GM04503 (cell line): ENCODE measurements at regions not wholly inside any gene's neighbourhood (a gene's known extent, or its start where the extent isn't known, plus 50 kb on each side); places are given as distances from the start of the nearest gene placed in this dataset.
"Not testable (repeated sequence)": the region's sequence is repeated elsewhere in the genome, so short reads cannot be mapped to it uniquely, and the experiment has no call there.

Source experiments
- DNase-seq: peaks from one replicate; pipeline ENCODE4 v3.0.0-alpha.2; 2012; ENCODE audit warnings: low read depth

DNA sequence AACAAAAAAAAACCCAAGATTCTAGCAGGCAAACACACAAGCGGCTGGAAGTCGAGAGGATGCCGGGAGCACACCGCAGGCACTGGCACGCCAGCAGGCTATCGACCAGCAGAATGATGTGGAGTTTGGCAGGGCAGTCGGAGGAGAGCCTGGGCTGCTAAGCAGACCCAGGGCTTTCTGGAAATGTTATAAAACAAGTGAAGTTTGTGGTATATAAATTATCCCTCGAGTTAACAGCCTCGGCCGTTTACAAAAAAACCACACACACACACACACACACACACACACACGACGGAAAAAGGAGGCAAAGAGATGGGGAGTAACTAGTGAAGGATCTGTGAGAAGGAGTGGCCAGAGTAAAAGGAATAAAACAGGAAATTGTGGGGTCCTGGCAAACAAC lies 87.2 kb upstream of the IVNS1ABP start:
- DNase-seq = no peak

DNA sequence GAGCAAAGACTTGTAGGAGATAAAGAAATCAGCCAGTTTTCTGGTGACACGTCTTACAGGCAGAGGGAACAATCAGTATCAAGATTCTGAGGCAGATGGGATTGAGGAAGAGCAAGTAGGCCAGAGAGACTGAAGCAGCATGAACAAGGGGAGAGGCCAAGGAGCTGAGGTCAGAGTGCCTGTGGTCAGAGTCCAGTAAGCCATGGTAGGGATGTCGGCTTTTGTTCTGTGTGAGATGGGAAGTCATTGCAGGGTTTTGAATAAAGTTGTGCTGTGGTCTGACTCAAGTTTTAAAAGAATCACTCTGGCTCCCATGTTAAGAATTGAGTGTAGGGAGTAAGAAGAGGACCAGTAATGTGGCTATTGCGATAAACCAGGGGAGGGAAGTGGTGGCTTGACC lies 85.9 kb upstream of the IVNS1ABP start:
- DNase-seq = no peak

DNA sequence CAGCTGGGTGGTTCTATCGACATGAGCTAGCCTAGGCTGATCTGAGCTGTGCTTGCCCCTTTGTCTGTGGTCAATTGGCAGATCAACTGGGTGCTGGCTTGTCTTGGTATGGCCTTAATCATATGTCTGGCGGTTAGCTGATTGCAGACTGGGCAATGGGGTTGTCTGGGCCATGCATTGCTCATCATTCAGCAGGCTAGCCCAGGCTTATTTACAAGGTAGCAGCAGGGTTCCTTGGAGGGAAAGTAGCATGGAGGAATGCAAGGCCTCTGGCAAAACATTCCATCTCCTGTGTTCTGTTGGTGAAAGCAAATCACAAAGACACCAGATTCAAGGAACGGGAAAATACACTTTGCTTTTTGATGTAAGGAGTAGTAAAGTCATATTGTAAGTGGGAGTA lies 84.0 kb upstream of the IVNS1ABP start:
- no peak for DNase-seq

DNA sequence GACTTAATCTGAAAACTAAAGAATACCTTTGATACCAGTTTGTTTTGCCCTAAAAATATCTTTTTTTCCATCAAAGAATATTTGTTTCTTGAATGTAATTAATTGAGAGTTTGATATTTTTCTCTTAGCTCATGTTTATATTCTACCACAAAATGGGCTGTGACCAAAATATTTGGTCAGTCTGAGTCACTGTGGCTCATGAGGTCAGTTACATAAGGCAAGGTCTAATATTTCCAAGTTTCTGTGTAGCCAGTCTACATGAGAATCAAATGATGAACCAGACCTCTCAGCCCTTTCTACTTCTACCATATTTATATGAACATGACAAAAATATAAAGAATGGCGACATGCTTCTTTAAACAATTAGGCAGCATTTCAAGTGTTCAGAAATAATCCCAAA lies 83.0 kb upstream of the IVNS1ABP start:
- peak; percentile 58 for DNase-seq

DNA sequence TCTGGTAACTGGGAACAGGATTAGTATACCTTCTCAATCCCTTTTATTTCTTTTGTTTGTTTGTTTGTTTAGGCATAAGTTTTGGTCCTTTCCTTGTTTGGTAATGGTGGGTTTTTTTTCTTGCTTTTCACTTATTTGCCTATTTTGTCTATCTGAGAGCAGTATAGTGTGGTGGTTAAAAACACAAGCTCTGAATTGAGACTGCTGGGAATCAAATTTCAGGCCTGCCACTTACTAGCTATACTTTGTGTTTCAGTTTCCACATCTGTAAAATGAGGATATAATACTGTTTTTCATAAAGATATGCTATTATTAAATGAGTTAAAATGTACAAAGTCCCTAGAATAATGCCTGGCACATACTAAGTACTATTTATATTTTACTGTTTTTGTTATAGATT lies 81.6 kb upstream of the IVNS1ABP start:
- DNase-seq = no peak

DNA sequence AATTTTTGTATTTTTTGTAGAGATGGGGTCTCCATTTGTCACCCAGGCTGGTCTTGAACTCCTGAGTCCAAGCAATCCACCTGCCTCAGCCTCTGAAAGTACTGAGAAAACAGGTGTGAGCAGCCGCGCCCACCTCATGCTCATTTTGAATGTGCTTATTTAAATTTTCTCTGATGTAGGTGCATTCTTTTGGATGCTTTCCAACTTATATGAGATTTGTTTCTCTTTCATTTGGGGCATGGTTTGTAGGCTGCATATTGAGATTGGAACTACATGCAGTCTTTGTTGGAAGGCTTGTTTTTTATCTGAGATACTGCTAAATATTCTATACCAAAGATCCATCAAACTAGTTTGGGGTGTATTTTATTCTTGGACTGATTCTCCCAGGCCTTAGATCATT lies 81.0 kb upstream of the IVNS1ABP start:
- DNase-seq = no peak

DNA sequence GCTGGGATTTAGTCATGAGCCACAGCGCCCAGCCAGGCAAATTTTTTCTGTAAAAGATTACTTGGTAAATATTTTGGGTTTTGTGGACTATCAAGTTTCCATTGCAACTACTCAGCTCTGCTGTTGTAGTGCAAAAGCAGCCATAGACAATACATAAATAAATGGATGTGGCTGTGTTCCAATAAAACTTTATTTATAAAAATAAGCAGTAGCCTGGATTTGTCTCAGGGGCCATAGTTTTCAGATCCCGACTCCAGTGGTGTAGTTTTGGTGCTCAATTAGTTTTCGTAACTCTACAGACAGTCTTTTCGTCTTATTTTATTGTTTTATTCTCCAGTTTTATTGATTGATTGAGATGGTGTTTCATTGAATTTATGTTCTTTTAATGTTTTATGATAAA lies 80.1 kb upstream of the IVNS1ABP start:
- no peak for DNase-seq

DNA sequence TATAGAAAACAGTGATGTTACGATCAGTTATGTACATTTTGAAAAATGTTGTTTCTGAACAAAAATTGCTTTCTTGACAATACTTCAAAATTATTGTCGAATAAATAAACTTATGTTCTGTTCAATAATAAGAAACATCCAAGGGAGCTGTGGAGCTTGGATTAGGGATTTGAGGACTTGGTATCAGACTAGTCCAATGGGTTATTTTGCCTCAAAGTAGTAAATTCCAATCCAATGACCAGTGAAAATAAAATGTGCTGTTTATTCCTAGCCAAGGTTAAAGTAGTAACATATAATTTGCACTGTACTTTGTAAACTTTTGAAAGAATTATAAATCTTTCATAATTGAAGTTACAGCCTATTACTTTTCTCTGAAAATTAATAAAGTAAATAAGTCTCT lies 79.1 kb upstream of the IVNS1ABP start:
- no peak for DNase-seq

DNA sequence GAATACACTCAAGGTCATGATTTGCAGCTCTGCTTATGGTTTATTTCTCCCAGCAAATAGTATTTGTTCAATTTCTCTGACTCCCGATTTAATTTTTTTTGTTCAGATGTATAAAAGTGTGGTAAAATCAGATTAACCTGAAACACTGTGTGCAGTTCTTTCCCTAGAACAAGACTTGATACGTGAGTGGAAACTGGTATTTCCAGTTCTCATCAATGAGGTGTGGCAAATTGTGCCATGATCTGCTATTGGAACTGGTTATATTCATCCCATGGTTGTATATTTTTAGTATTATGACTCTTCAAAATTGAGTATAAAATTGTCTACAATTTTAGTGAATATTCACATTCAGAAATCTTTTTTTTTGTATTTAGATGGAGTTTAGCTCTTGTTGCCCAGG lies 76.8 kb upstream of the IVNS1ABP start:
- DNase-seq = no peak

DNA sequence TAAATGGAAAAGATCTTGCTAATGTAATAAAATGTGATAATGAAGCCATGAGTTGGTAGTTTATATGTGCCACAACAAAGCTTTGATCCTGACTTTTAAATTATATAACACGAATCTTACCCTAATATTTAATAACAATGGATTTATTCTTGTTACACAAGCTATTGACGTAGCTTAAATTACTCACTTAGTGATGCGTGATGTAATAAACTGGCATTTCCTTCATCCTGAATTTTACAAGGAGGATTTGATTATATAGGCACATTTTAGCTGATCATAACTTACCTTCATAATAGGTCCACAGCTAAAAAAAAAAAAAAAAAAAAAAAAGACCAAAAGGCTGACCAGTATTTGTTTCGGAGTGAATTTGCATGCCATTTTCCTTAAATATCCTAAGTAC lies 76.2 kb upstream of the IVNS1ABP start:
- no peak for DNase-seq

DNA sequence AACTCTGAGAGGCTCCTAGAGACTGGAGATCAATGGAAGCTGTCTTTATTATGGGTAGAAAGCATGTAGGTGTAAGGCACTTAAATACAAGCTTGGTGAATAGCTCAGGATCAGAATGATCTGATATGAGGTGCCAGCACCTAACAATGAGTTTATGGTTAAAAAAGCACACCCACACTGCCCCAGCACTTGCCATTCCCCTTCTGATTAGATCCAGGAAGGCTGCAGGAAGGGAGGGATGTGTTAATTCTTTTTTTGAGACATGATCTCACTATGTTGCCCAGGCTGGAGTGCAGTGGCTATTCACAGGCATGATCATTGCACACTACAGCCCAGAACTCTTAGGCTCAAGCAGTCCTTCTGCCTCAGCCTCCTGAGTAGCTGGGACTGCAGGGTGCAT lies 71.8 kb upstream of the IVNS1ABP start:
- DNase-seq = no peak

DNA sequence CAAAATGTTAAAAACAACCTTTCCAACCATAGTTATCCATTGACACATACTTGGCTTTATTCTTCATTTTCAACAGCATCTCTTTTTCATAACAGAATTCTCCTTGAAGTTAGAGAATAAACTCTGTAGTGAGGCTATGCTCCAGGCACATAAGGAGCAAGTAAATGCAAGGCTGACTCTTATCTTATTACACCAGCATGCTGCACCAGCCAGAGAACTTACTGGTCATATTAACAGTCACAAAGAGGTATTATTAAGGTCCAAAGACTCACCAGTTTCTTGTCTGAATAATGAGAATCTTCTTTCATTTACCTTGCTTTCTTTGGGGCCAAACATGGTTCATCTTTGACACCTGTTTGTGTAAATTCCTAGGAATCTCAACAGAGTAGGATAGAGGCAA lies 71.3 kb upstream of the IVNS1ABP start:
- no peak for DNase-seq

DNA sequence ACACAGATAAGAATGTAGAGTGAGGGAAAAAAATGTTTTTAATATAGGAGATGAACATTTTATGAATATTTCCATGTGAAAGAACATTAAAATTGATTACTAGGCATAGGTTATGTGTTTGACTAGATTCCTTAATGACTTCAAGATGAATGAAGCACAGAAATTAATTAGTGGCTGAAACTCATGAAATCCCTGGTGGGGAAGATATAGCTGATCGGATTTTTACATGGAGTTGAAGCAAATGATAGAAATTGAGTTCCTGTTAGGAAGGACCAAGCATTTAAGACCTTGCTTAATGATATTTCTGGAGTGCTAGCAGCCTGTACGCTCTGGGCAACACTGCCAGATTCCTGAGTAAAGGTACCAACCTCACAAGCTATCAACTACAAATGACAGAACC lies 68.9 kb upstream of the IVNS1ABP start:
- DNase-seq = no peak

DNA sequence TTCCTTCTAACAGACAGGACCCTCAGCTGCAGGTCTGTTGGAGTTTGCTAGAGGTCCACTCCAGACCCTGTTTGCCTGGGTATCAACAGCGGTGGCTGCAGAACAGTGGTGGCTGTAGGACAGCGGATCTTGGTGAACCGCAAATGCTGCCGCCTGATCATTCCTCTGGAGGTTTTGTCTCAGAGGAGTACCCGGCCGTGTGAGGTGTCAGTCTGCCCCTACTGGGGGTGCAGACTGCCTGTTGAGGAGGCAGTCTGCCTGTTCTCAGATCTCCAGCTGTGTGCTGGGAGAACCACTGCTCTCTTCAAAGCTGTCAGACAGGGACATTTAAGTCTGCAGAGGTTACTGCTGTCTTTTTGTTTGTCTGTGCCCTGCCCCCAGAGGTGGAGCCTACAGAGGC lies 66.8 kb upstream of the IVNS1ABP start:
- DNase-seq = not testable (repeated sequence)

DNA sequence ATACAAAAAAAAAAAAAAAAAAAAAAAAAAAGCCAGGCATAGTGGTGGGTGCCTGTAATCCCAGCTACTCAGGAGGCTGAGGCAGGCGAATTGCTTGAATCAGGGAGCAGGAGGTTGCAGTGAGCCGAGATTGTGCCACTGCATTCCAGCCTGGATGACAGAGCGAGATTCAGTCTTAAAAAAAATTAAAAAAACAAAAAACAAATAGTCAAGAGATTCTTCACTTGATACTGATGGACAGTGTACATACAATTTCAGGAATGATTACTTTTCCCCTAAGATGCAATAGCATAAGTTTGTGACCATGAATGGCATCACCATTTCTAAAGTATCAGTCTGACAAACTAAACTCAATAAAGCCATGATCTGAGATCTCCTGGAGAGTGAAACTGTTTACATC lies 60.8 kb upstream of the IVNS1ABP start:
- no peak for DNase-seq

DNA sequence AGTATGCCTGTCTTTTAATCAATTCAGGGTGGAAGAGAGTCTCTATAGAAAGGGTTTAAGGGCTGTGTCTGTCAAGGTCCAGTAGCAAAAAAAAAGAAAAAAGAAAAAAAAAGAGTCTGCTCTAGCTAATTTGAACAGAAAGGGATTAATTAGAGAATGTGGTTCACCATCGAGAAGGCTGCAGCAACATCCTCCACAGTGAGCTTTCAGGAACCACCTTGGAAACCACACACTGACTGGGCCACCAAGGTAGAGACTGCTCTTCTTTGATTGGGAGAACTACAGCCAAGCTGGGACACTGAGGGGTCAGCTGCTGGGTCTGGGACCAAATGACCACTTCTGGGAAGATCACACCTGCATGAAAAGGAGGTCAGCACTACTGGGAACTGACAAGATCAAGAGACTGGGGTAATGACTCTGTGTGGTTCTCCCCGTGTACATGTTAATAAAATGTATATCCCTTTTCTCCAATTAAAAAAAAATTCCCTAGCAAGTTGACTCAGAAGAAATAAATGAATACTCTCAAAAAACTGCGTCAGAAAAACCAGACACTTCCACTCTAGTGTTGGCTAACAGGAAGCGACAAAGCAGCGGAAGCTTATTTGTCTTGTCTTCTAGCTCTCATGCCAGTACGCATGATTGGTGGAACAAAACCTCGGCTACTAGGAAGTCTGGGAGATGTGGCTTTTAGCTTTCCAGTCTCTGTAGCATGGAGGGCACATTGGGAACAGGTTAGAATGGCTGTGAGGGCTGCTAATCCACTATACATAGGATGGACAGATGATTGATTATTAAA lies 60.0 kb upstream of the IVNS1ABP start:
- DNase-seq = no peak

DNA sequence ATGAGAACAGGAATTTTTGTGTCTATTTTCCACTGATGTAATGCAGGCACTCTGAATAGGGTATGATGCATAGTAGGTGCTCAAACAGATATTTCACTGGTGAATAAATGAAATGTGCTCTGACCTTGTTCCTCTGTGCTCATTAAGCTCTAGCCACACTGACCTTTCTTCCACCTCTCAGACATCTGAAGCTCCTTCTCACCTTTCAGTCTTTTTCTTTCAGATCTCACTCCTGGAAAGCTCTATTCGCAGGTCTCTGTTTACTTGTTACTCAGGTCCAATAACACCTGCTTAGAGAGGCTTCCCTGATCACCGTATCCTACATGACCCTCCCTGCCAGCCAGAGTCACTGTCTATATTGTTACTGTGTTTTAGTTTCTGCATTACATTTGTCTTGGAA lies 59.2 kb upstream of the IVNS1ABP start:
- DNase-seq = no peak

DNA sequence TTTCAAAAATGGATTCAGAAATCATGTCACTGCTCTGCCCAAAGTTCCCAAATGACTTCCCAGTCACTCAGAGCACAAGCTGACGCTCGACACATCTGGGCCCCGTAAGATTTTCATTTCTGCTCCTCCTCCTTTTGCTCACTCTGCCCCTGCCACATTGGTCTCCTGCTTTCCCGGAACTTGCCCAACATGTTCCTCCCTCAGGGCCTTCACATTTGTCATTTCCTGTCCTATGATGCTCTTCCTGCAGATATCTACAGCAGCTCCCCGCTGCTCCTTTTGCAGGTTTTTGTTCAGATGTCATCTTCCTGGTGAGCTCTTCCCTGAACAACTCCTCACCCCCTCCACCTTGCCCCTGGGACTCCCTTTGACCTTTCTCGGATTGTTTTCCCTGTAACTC lies 58.5 kb upstream of the IVNS1ABP start:
- no peak for DNase-seq

DNA sequence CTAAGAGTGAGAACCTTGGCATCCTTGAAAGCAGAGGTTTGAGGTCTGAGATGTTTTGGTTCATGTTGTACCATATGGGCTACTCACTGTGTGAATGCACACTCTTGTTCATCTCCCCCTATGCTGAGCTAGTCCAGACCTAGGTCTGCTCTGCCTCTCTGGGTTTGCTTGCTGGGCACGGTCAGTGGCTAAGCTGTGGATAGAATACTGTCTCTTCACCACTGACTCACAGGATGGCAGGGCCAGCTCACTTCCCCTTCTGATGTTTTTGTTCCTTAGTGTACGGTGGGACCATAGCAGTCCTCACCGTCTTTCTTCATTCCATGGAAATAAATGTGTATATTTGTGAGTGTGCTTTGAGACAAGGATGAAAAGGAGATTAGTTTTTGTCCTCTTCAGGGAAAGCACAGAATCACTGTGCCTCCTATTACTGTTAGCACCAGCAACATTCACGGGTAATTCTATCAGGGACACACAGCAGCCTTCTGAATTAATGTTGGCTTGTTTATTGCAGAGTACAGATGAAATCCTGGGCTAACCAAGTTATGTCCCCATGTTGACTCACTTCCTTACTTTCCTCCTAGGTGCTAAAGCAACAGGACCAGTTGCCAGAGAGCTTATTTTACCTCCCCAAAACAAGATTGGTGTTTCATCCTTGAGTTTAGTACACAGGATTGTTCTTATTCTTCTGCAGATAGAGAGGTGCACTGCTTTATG lies 56.9 kb upstream of the IVNS1ABP start:
- no peak for DNase-seq

DNA sequence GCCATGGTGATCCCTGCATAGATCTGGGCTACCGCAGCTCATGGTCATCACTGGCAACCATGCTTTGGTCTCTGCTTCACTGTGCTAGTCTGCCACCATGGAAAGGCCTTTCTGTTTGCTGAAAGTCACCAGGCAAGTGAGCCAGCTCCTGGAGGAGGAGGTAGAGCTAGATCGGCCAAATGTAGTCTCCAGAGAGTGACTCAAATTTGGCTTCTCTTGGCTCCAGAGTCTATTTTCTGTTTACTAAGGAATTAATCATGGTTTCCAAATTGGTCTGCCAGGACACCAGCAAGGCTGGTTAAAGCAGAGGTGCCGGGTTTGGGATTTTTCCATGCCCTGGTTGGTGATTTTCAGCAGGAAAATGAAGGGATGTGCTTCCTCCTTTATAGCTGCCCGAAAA lies 52.7 kb upstream of the IVNS1ABP start:
- DNase-seq = no peak

DNA sequence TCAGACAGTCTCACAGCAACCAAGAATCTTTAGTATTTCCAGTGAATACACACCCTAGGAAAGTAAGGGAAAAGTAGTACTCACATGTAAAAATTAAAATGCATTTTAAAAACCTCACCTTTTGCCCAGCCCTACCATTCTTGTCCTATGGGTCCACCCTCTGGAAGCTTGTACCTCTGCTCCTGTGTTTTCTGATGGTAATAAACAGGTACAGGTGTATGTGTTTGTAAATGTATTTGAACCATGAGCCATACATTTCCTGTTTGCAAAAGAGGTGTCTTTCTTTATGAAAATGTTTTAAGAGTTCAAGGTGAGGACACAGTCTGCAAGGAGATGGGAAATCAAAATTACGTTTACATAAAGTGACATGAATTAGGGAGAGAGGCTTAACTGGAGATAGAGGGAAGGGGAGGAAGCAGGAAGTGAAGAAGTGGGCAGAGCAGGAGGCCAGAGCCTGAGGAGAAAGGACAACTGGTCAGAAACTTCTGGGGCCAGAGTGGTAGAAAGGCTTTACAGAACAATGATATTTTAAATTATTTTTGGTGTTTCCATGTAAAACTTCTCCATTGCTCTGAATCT lies 52.0 kb upstream of the IVNS1ABP start:
- DNase-seq = no peak

DNA sequence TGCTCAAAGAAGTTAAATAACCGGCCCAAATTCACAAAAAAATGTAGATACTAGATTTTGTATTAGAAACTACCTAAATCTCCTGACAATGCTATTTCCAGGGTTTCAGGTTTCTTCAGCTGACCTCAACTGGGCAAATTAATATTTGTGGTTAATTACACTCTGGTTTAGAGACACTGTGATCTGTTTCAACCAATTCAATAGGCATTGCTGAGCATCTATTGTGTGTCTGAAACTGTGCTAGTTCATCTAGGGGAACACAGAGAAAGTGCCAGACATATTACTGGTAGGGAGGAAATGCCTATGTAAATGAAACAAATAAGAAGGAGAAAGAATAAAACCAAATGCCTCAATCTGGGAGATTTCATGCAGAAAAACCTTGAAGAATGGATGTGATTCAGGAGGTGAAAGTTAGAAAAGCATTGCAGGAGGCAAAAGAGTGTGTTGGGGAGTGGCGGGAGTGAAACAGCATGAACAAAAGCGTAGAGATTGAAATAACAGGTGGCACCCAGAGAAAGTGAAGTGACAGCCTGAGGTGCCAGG lies 51.3 kb upstream of the IVNS1ABP start:
- no peak for DNase-seq

DNA sequence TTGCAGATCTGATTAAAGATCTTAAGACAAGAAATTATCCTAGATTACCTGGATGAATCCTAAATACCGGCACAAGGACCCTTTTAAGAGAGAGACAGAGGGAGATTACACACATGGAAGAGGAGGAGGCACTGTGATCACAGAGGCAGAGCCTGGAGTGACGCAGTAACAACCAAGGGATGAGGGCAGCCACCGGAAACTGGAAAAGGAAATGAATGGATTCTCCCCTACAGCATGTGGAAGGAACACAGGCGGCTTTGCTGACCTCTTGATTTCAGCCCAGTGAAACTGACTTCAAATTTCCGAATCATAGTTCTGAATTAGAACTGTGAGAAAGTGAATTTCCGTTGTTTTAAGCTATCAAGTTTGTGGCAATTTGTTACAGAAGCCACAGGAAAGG lies 50.2 kb upstream of the IVNS1ABP start:
- DNase-seq = no peak
